ENCODE measurements at regions not wholly inside any gene's neighbourhood (a gene's known extent, or its start where the extent isn't known, plus 50 kb on each side); places are given as distances from the start of the nearest gene placed in this dataset.

GRCh38 chr5:124262991-124263571 is 483.4 kb downstream of the ZNF608 start:
- TF ChIP-seq POLR2A (IDR thresholded peaks at IDR 0.05) (no peak), CTCF (IDR thresholded peaks at IDR 0.05) (no peak)
- 70 to 78% methylated on average over 1 of the region's 1 CpG for WGBS, 2 donors
- Histone ChIP-seq H3K27me3 (no peaks in the 10 kb centered on the region), H3K4me3 (no peak overlapping the region), H3K4me1 (no peaks in the 10 kb centered on the region), H3K27ac (no peak overlapping the region), H3K9me3 (no peaks in the 10 kb centered on the region), H3K36me3 (ENCODE audit: low read depth, missing control alignments) (no peaks in the 10 kb centered on the region)
- no peak for DNase-seq
- intact Hi-C loops (cut with DNase I; ENCODE audit: low total_unique reads), result no loop called here

DNA sequence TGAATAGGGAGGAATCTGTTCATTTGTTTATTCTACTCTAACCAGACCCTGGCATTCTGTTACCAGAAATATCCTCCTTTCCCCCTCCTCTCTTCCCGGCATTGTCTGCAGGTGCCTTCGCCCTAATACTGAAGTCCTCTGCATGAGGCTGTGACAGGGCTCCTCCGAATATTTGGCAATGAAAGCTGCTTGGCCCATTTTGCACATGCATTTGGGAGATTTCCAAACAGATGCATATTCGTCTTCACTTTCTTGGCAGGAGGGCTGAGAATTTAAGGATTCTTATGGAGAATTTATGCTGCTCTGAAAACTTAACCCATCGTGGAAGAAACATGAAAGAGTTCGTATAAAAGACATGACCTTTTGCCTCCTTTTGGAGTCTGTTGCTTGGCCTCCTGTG is 484.0 kb downstream of the ZNF608 start:
- H3K9me3 ChIP-seq, result no peaks in the 10 kb centered on the region

GRCh38 chr5:124261848-124262247 is 484.6 kb downstream of the ZNF608 start:
- no peaks in the 10 kb centered on the region for H3K36me3 ChIP-seq (ENCODE audit: low read depth, missing control alignments)
- WGBS, 2 donors, result 87 to 89% methylated on average over 1 of the region's 1 CpG
- DNase-seq, result no peak
- no peaks in the 10 kb centered on the region for H3K4me1 ChIP-seq
- intact Hi-C loops (cut with DNase I; ENCODE audit: low total_unique reads), result no loop called here
- no peaks in the 10 kb centered on the region for H3K27me3 ChIP-seq
- H3K4me3 ChIP-seq, result no peak overlapping the region
- no peak for TF ChIP-seq POLR2A (IDR thresholded peaks at IDR 0.05)
- no peak for TF ChIP-seq CTCF (IDR thresholded peaks at IDR 0.05)
- no peak overlapping the region for H3K27ac ChIP-seq
- no peaks in the 10 kb centered on the region for H3K9me3 ChIP-seq

More for the DNA sequence above, 484.0 kb downstream of the ZNF608 start:
- Histone ChIP-seq H3K4me3 (no peak overlapping the region), H3K4me1 (no peaks in the 10 kb centered on the region), H3K27ac (no peak overlapping the region), H3K36me3 (ENCODE audit: low read depth, missing control alignments) (no peaks in the 10 kb centered on the region), H3K27me3 (no peaks in the 10 kb centered on the region)
- WGBS, 2 donors, result 58 to 64% methylated on average over 6 of the region's 6 CpGs
- TF ChIP-seq POLR2A (IDR thresholded peaks at IDR 0.05) (no peak), CTCF (IDR thresholded peaks at IDR 0.05) (no peak)
- DNase-seq, result no peak
- intact Hi-C loops (cut with DNase I; ENCODE audit: low total_unique reads), result no loop called here

- WGBS, 2 donors, result 88 to 93% methylated on average over 10 of the region's 10 CpGs
- no peak for TF ChIP-seq CTCF (IDR thresholded peaks at IDR 0.05)
- TF ChIP-seq POLR2A (IDR thresholded peaks at IDR 0.05), result no peak
- Histone ChIP-seq H3K27me3 (no peaks in the 10 kb centered on the region), H3K36me3 (ENCODE audit: low read depth, missing control alignments) (no peaks in the 10 kb centered on the region), H3K9me3 (no peaks in the 10 kb centered on the region), H3K4me3 (no peak overlapping the region), H3K27ac (no peak overlapping the region), H3K4me1 (no peaks in the 10 kb centered on the region)
- intact Hi-C loops (cut with DNase I; ENCODE audit: low total_unique reads), result no loop called here
- no peak for DNase-seq
Measured at GRCh38 chr5:124260921-124261515, 485.4 kb downstream of the ZNF608 start.

DNA sequence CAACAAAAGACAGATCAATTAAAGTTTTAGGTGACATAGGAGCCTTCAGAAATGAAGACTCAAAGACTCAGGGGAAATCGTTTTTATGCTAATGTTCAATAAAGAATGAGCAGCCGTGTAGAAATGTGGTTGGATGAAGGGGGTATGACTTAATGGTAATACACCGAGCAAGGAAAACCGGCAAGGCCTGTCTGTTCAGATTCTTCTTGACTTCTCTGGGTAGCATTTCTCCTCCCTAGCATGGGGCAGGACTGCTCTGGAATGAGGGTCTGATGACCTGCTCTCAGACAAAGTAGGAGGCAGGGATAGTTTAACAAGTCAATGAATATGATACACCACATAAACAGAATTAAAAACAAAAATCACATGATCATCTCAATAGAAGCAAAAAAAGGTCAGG is 487.4 kb downstream of the ZNF608 start:
- WGBS, 2 donors, result 88 to 95% methylated on average over 4 of the region's 4 CpGs
- Histone ChIP-seq H3K4me3 (no peak overlapping the region), H3K9me3 (no peaks in the 10 kb centered on the region), H3K27me3 (no peaks in the 10 kb centered on the region), H3K36me3 (ENCODE audit: low read depth, missing control alignments) (no peaks in the 10 kb centered on the region), H3K4me1 (no peaks in the 10 kb centered on the region), H3K27ac (no peak overlapping the region)
- no peak for DNase-seq
- TF ChIP-seq CTCF (IDR thresholded peaks at IDR 0.05), result no peak
- no peak for TF ChIP-seq POLR2A (IDR thresholded peaks at IDR 0.05)
- intact Hi-C loops (cut with DNase I; ENCODE audit: low total_unique reads), result no loop called here
